DND-41 (cell line): ENCODE measurements at regions not wholly inside any gene's neighbourhood (a gene's known extent, or its start where the extent isn't known, plus 50 kb on each side); places are given as distances from the start of the nearest gene placed in this dataset.

ENCODE experiments used
- CTCF ChIP-seq: IDR thresholded peaks from 2 replicates; pipeline ENCODE4 v1.5.1; 2012; ENCODE audit warnings: borderline replicate concordance, low read length, moderate library complexity, mild to moderate bottlenecking; ENCODE audit not compliant: poor library complexity, severe bottlenecking; ENCODE audit errors: extremely low read depth
- EZH2 ChIP-seq: IDR thresholded peaks from 3 replicates; pipeline ENCODE4 v1.6.1; 2012; ENCODE audit warnings: borderline replicate concordance, low read depth, mild to moderate bottlenecking, moderate library complexity, low read length, inconsistent platforms; ENCODE audit not compliant: severe bottlenecking

- TF ChIP-seq CTCF (no peak), EZH2 (no peak)
These were observed 197.1 kb upstream of the UGT8 start for GRCh38 chr4:114401483-114401882.
